ENCODE measurements at regions not wholly inside any gene's neighbourhood (a gene's known extent, or its start where the extent isn't known, plus 50 kb on each side); places are given as distances from the start of the nearest gene placed in this dataset.
A peak's percentile ranks its signal among the peaks of the same experiment; 100 is the strongest.

GRCh38 chr9:76557674-76558225 is 98.8 kb downstream of the GCNT1 start:
- no peak for DNase-seq

DNA sequence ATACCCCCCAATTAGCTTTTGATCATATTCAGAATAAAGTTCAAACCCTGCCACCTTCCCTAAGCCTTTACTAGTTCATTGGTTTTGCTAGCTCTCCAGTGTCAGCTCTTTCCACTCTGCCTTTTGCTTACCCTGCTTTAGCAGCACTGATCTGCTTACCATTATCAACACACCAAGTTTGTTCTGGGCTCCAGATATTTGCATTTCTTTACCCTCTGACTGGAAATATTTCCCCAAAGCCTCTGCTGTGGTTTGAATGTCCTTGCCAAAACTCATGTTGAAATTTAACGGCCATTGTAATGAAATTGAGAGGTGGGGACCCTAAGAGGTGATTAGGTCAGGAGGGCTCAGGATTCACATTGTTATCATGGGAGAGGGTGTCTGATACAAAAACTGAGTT is 99.5 kb downstream of the GCNT1 start:
- DNase-seq, result no peak

- DNase-seq, result peak; percentile 73
Observed at GRCh38 chr9:76559286-76559685, 100.3 kb downstream of the GCNT1 start.

DNA sequence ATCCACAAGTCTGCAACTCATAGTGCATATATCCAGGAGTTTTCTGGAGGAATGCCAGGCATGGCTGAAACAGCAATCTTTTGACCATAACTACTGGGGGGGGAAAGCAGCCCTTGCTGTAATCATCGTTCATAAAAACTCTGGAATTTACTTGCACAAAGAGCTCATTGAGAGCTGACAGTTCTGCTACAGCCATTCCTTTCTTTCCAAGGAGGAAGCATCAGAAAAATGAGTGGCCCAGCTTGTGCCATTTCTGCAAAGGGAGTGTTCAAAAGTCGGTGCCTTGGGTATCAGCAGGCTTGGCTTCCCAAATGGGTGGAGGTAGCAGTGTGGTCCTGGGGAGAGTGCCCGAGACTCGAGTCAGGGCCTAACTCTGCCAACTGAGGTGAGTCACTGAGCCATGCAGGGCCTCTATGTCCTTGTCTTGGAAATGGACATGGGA is 101.5 kb downstream of the GCNT1 start:
- DNase-seq, result no peak

DNA sequence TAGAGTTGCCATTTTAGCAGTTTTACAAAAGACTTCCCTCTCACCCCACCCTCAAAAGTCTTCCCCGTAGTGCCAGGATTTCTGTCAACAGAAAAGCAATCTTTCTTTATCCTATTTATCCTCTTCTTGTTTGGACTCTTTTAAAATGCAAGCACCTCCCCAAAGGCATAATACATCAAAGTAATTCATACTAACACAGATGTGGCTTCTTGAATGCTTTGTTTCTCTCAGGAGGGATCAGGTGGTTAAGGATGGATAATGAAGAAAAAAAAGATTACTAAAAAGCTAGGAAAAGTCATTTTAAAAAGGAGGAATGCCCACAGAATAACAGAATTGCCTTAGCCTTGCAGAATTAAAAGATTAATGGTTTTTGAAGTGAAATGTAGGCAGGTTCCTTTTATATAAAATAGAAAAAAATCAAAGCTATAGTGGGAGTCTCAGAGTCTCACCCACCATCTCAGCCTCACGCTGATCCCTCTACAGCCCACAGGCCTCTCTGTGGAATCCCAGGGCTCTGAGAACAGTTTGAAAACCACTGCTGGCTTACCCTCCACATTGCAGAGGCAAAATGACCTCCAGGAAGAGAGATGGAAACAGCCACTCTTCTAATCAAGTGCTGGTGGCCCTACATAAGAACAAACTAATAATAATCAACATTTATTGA is 102.2 kb downstream of the GCNT1 start:
- no peak for DNase-seq

Measured in inflammatory macrophage treated with lipopolysaccharide for 4 hours (primary cell).